ENCODE measurements at regions not wholly inside any gene's neighbourhood (a gene's known extent, or its start where the extent isn't known, plus 50 kb on each side); places are given as distances from the start of the nearest gene placed in this dataset.

DNA sequence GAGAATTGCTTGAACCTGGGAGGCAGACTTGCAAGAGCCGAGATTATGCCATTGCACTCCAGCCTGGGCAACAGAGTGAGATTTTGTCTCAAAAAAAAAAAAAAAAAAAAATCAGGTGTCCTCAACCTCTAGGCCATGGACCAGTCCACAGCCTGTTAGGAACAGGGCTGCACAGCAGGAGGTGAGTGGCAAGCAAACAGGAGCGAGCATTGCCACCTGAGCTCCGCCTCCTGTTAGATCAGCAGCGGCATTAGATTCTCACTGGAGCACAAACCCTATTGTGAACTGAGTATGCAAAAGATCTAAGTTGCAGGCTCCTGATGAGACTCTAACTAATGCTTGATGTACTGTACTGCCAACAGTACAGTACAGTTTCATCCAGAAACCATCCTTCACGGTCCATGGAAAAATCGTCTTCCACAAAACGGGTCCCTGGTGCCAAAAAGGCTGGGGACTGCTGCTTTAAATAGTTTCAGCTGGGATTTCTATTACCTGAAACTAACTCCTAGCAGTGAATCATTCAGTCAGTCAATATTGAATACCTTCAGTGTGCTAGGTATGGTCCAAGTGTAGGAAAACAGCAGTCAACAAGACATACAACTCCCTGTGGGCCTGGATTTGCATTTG is 56.3 kb upstream of the DHX40 start:
- H3K27ac Mint-ChIP-seq = no peak overlapping the region
- no peaks in the 10 kb centered on the region for H3K27me3 Mint-ChIP-seq (ENCODE audit: low read depth)
- no peaks in the 10 kb centered on the region for H3K36me3 Mint-ChIP-seq
- TF ChIP-seq, protein P1, sequence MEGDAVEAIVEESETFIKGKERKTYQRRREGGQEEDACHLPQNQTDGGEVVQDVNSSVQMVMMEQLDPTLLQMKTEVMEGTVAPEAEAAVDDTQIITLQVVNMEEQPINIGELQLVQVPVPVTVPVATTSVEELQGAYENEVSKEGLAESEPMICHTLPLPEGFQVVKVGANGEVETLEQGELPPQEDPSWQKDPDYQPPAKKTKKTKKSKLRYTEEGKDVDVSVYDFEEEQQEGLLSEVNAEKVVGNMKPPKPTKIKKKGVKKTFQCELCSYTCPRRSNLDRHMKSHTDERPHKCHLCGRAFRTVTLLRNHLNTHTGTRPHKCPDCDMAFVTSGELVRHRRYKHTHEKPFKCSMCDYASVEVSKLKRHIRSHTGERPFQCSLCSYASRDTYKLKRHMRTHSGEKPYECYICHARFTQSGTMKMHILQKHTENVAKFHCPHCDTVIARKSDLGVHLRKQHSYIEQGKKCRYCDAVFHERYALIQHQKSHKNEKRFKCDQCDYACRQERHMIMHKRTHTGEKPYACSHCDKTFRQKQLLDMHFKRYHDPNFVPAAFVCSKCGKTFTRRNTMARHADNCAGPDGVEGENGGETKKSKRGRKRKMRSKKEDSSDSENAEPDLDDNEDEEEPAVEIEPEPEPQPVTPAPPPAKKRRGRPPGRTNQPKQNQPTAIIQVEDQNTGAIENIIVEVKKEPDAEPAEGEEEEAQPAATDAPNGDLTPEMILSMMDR (IDR thresholded peaks at IDR 0.05; ENCODE audit: unreplicated experiment) = no peak
- H3K4me1 Mint-ChIP-seq = peaks cover 13% of the 10 kb centered on the region
- no peak for DNase-seq (ENCODE audit: low spot score in 2 of 2, unreplicated experiment in 2 of 2)
- no peak overlapping the region for H3K4me3 Mint-ChIP-seq
- H3K9me3 Mint-ChIP-seq = no peaks in the 10 kb centered on the region

DNA sequence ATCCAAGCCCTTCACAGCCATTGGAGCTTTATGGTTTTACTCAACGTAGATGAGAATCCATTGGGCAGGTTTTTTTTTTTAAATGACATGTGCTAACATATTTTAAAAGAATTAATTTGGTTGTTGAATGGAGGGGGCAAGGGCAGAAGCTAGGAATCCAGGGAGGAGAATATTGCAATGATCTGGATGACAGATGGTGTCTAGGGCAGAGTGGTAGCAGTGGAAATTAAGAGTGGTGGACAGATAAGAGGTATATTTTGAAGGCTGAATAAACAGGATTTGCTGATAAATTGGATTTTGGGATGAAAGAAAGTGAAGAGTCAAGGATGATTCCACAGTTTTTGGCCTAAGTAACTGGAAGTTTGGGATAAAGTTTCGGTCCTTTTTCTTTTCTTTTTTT is 54.8 kb upstream of the DHX40 start:
- no peak overlapping the region for H3K27ac Mint-ChIP-seq
- H3K9me3 Mint-ChIP-seq = no peaks in the 10 kb centered on the region
- H3K4me3 Mint-ChIP-seq = no peak overlapping the region
- TF ChIP-seq, protein P1 (IDR thresholded peaks at IDR 0.05; ENCODE audit: unreplicated experiment) = no peak
- peaks cover 15% of the 10 kb centered on the region for H3K4me1 Mint-ChIP-seq
- no peaks in the 10 kb centered on the region for H3K36me3 Mint-ChIP-seq
- H3K27me3 Mint-ChIP-seq (ENCODE audit: low read depth) = no peaks in the 10 kb centered on the region
- no peak for DNase-seq (ENCODE audit: low spot score in 2 of 2, unreplicated experiment in 2 of 2)

DNA sequence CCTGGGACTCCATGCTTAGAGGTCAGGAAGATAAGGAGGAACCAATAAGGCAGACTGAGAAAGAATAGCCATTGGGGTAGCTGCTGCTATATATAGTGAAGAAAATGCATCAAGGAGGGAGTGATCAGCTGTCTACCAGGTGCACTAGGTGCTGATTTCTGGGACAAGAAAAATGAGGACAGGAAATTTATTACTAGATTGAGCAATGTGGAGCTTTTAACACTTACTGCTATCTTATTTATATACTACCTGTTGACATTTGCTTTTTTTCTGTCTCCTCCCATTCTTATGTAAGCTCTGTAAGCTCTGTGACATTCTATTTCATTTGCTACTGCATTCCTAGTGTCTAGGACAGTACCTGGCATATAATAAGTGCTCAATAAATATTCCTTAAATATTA is 53.7 kb upstream of the DHX40 start:
- no peak overlapping the region for H3K27ac Mint-ChIP-seq
- DNase-seq (ENCODE audit: low spot score in 2 of 2, unreplicated experiment in 2 of 2) = no peak
- TF ChIP-seq, protein P1 (IDR thresholded peaks at IDR 0.05; ENCODE audit: unreplicated experiment) = no peak
- no peaks in the 10 kb centered on the region for H3K9me3 Mint-ChIP-seq
- H3K36me3 Mint-ChIP-seq = no peaks in the 10 kb centered on the region
- H3K4me1 Mint-ChIP-seq = peaks cover 12% of the 10 kb centered on the region
- no peak overlapping the region for H3K4me3 Mint-ChIP-seq
- H3K27me3 Mint-ChIP-seq (ENCODE audit: low read depth) = no peaks in the 10 kb centered on the region

DNA sequence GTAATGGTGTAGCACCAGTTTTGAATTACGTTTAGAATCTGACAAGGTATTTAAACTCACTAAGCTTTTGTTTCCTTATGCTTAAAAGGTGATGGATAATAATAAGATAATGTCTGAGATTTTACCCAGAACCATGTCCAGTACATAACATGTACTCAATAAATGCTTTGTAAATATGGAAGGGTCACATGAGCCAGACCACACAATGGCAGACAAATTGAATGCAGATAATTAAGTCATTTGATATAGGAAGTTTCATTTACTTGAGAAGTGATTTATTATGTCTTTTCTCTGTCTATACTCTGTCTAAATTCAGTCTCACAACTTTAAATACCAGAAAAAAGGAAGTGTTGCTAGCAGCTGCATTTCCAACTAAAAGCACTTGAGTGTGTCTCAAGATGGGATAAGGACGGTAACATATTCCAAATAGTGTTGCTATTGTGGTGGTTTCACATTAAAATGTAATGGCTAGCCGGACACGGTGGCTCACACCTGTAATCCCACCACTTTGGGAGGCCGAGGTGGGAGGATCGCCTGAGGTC is 52.5 kb upstream of the DHX40 start:
- peaks cover 13% of the 10 kb centered on the region for H3K4me1 Mint-ChIP-seq
- H3K4me3 Mint-ChIP-seq = no peak overlapping the region
- no peaks in the 10 kb centered on the region for H3K36me3 Mint-ChIP-seq
- TF ChIP-seq, protein P1 (IDR thresholded peaks at IDR 0.05; ENCODE audit: unreplicated experiment) = no peak
- DNase-seq (ENCODE audit: low spot score in 2 of 2, unreplicated experiment in 2 of 2) = no peak
- H3K27ac Mint-ChIP-seq = no peak overlapping the region
- no peaks in the 10 kb centered on the region for H3K9me3 Mint-ChIP-seq
- no peaks in the 10 kb centered on the region for H3K27me3 Mint-ChIP-seq (ENCODE audit: low read depth)

DNA sequence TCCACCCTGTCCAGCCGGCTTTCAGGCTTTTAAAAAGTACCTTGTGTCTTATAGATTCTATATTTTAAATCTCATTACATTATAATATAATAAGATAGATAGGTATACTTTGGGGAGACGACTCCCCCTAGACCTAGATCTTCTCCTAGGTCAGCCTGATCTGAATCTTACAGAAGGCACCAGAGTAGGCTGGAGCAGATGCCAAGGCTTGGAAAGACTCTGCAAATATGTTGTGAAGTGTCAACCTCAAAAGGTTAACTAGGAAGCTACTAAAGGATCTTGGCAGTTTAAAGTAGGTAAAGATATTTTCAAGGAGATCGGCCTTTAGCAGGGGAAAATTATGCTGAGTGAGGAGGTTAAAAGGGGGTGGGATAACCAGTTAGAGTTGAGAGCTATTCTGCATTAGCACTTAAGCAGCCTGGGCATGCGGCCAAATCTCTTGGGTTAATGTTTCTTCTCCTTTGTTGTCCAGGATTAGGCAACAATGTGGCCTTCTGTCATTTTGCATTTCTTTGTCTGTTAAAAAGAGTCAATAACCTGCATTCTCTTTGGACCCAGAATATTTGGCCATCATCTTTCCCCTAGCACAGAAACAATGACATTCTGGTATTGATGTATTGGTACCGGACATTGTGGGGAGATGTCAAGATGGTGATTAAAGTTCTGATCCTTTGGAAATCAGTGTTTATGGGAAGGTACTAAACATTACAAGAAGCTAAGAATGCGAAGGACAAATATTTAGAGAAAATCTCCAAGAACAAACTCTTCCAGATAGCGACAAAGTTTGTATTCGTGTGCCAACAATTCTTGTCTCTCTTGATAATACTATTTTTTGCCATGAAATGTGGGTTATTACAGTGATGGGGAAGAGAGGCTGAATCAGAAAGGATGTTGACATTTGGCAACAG is 51.2 kb upstream of the DHX40 start:
- no peaks in the 10 kb centered on the region for H3K9me3 Mint-ChIP-seq
- DNase-seq (ENCODE audit: low spot score in 2 of 2, unreplicated experiment in 2 of 2) = peak; percentile 60 to 74
- H3K36me3 Mint-ChIP-seq = no peaks in the 10 kb centered on the region
- TF ChIP-seq, protein P1 (IDR thresholded peaks at IDR 0.05; ENCODE audit: unreplicated experiment) = no peak
- H3K4me1 Mint-ChIP-seq = peaks cover 18% of the 10 kb centered on the region
- peak overlapping the region; percentile 71 for H3K27ac Mint-ChIP-seq
- no peaks in the 10 kb centered on the region for H3K27me3 Mint-ChIP-seq (ENCODE audit: low read depth)
- no peak overlapping the region for H3K4me3 Mint-ChIP-seq

Measured in mesothelial cell of epicardium (in vitro differentiated cells).